Left lobe of liver (tissue), 2 donors: ENCODE measurements at regions not wholly inside any gene's neighbourhood (a gene's known extent, or its start where the extent isn't known, plus 50 kb on each side); places are given as distances from the start of the nearest gene placed in this dataset.
"Not testable (repeated sequence)": the region's sequence is repeated elsewhere in the genome, so short reads cannot be mapped to it uniquely, and the experiment has no call there.

ENCODE experiments used
- ATAC-seq: fragments of 200-7000 bp; cut with Tn5 transposase; one replicate; pipeline ENCODE4 v1.9.1; 2020; ENCODE audit warnings: mild to moderate bottlenecking, moderate library complexity
- DNase-seq: peaks from one replicate; pipeline ENCODE4 v3.0.0-alpha.2; 2020; ENCODE audit warnings: low spot score
- donor health status: DM: no; HTN: no; CAD: no; lungs with moderate emphysema.
- donor health status: DM: no; HTN: yes; CAD: no.

DNA sequence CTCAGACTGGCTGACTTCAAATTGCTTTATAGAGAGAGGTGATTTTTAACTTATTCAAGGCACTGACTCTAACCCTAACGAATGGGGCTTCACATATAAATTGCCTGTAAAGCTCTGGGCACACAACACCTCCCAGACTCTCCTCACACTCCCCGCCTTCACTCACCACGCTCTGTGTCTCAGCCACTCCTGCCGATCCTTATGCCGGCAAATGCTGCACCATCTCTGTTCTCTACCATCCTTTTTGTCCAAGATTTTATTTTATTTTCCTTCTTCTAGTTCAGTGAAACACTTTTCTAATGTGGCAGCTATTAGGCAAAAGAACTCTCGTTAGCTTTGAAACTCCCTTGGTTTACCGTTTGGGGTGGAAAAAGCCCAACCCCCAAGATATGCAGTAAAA lies 446.1 kb upstream of the TMEM132C start:
- ATAC-seq, result no peak
- no peak for DNase-seq

DNA sequence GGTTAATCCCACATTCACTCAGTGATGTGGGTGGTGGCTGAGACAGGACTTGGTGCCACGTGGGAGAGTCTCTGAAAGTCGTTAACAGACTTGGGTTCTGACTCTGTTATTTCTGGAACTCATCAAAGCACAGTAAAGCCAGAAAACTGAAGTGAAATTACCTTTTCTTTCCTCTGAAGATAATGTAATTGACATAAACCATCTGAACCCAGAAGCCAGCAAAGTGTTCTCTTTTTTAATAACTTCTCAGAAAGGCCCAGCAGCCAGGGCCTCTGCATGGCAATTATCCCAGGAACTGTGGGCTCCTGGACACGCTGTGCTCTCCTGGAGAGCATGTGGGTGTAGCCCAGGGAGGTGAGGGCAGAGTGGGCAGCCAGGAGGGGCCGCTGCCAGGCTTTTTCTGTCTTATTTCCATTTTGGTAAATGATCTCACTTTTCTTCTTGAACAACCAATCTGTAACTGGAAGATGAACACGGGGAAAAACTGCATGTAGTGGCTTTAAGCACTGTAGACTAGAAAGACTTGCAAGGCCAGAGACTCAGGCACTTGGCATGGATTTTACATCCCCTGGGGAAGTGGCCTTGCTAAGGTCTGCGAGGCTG lies 444.1 kb upstream of the TMEM132C start:
- DNase-seq (no peak), ATAC-seq (no peak)

DNA sequence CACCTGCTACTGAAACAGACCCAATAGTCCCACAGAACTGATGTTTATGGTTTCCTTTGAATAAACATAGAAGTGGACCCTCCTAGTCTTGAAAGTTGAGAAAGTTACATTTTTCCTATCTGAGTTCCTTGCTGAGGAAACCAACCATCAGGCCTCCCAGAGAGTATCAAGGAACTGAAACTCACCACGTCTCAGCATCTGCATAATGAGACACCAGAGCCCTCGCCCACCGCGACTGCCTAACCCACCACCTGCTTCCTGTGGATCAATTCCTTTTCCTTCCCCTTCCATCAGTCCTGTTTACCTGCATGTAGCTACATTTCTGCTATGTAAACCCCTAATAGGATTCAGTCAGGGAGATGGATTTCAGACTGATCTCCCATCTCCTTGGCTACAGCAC lies 443.2 kb upstream of the TMEM132C start:
- DNase-seq (no peak), ATAC-seq (no peak)

DNA sequence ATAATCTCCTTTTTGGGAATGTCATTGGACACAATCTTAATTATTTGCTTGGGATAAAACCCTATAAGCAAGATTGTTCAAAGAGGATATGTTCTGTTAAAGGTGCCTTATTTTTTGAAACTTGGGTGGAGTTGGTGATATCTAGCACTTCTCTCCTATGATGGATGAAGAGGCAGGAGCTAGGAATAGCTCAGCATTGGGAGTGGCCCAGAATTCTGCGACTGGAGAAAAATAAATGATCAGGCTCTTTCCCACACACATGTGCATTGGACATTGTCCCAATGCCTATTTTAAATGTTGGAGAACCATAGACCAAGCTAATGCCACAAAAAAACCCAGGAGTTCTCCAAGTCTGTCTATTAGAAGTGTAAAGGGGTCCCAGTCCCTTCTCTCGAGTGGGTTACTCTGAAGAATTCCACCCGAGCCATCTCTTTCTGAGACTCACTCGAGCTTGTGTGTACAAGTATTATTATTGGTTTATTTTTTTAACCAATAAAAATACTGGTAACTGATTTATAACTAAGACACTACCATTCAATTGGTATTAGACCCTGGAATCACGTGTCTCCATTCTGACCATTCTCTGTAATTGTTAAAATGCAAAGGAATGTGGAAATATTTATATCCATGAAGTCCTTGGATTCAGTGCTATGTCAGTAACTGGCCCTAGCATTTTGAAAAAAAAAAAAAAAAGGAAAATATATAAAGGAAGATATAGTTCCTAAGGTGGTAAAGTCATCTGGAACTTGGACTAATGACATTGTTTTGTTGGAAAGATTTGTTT lies 437.5 kb upstream of the TMEM132C start:
- no peak for ATAC-seq
- DNase-seq, result no peak

DNA sequence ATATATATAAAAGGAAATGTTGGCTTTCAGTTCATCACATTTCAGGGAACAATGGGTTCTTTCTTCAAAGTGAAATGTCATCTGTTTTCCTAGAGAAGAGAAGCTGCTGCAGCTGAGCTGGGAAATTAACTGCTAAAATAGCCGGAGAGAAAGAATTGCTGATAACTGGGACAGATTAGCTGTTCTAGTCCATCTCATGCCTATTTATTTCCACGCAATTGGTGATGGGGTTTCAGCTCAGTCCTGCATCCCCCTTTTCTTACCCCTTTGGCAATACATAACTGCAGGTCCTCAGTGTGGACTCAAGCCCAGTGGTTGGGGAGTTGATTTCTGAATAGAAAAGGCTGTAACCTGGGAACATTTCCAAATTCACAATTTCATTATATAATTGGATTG lies 436.9 kb upstream of the TMEM132C start:
- ATAC-seq (no peak), DNase-seq (no peak)

DNA sequence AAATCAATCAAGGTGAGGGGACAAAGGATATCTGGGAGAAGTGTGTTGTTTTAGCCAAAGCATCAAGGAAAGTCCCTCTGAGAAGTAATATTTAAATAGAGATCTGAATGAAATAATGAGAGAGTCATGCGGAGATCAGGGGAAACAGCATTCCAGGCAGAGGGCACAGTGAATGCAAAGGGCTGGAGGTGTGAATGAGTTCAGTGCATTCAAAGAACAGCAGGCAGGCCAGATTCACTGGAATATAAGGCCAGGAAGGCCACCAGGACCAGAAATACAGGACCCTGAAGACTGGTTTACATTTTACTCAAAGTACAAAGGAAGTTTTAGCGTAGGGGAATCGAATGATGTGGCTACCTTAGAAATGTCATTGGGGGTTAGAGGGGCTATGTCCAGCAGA lies 436.2 kb upstream of the TMEM132C start:
- DNase-seq (no peak), ATAC-seq (no peak)

DNA sequence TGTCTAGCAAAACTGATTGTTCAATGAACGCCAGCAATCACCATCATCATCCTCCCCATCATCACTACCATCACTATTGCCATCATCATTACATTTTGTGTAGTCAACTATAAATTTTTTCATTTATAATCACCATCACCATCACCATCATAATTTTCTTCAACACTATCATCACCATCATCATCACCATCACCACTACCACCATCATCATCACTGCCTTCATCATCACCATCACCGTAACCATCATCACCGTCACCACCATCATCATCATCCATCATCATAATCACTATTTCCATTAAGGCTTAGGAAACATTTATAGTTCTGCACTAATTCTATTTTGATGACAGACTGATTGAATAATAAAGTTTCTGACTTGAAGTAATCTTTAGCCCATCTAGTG lies 434.8 kb upstream of the TMEM132C start:
- ATAC-seq (no peak), DNase-seq (no peak)

DNA sequence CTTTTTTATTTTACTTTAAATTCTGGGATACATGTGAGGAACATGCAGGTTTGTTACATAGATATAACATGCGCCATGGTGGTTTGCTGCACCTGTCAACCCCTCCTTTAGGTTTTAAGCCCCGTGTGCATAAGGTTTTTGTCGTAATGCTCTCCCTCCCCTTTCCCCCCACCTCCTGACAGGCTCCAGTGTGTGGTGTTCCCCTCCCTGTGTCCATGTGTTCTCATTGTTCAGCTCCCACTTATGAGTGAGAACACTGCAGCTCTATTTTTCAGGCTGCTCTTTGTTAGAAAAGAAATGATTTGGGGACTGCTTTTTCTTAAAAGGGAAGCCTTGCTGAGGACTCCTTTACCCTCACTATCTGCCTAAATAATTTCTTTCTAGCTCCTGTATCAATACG lies 430.2 kb upstream of the TMEM132C start:
- not testable (repeated sequence) for DNase-seq, ATAC-seq

DNA sequence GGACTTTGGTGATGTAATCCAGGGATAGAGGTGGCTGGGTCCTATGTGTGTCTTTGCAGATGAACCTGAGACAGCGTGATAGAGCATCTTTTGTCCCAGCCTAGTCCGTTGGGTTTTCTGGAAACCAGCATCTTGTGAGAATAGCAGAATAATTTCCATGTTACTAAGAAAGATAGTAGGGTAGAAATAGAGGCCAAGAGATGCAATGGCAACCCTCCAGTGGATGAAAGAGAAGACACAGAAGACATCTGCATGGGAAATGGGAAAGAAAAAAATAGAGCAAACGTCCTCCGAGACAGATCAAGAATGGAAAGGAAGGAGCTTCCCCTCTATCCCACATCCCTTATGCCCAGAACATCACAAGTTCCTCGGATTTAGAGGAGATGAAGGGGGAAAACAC lies 409.3 kb upstream of the TMEM132C start:
- DNase-seq, result no peak
- no peak for ATAC-seq

DNA sequence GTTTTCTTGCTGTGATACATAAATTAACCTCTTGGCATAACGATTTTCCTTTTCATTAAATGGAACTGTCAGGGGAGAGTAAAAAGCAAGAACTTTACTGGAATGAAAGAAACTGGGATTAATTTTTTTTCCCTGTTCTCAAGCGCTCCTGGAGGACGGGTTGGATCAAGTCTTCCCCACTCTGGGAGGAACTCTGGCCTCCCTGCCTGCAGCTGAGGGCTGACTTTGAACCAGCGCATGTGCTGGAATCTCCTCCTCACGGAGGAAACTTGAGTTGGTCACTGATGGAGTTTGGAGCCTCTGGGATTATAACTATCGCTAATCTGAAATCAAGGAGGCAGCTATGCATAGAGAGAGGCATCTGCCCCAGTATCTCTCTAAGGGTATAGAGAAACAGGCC lies 406.4 kb upstream of the TMEM132C start:
- no peak for ATAC-seq
- DNase-seq, result no peak

DNA sequence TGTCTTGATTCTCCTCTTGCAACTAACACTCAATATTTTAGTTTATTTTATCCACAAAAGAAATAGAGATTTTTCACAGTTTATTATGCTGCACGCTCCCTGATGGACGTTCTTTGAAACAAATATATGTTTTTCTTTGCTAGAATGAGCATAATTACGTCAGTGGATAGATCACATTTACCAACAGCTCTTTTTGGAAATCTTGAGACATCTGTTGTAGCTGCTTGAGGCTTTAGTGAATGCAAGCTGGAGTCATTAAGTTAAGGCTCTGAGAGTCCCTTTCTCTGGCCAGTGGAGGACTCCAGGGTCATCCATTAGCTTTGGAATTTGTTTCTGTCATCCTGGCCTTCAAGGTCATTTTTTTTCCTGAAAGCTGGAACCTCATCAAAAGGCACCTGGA lies 405.6 kb upstream of the TMEM132C start:
- no peak for DNase-seq
- no peak for ATAC-seq

DNA sequence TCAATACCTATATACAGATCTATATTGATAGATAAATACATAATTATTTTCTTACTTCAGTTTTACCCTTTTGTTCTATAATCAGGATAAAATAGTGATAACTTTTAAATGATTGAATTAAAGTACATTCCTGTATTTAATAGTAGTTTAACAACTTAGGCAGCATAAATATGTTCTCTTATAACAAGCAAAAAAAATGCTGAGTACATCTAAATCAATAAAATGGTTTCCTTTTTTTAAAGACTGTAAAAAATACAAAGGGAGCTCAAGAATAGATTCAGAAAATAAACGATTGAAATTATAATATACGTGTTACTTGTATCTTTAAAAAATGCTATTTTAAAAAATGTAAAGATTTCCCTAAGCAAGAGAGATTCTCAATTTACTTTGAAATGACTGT lies 393.7 kb upstream of the TMEM132C start:
- ATAC-seq, result no peak
- DNase-seq, result no peak

DNA sequence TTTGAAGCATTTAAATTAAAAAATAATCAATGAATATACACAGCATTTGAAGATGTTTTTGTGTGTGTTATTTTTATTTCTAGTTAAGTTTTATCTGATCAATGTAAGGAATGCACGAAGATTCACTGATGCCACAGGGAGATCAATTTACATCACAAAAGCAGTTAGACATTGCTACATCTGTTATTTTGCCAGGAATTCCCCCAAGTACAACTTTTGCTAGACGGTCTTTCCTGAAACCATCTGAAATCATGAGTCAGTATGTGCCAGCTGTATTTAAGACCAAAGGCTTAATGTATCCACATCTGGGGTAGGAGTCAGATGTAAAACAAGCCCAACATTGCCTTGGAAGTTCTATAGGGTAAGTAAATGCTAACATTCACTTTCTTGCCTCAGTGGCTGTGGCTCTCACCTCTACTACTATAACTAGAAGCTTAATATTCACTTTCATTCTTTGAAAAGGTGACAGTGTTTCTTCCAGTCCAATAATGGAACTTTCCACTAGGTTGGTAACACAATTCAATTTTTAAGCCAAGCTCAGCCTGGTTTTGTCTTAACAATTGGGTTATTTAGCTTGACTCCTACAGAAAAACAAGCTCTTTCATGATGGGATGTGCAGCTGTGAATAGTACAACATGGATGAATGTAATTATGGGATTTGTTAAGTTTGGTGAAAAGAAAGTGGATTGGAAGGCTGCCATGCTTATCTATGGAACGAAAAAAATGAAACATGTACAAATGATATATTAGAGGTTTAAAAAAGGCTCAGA lies 385.4 kb upstream of the TMEM132C start:
- no peak for DNase-seq
- ATAC-seq, result no peak

DNA sequence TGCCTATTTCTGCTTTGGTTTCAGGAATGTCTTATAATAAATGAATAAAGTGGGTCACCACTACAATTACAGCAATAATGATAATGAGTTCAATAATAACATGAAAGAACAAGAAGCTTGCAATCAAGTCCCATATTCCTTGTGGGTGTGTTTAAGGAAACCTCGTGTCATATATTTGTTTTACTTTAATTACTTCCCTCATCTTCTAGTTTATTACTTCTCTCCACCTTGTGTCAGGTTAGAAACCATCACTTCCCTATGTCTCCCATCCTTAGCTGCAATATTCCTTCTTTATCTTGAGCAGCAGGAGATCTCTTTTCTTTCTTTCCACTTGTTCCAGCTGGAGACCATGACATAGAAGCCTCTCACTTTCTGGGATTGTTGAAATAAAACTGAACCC lies 384.0 kb upstream of the TMEM132C start:
- no peak for DNase-seq
- no peak for ATAC-seq

DNA sequence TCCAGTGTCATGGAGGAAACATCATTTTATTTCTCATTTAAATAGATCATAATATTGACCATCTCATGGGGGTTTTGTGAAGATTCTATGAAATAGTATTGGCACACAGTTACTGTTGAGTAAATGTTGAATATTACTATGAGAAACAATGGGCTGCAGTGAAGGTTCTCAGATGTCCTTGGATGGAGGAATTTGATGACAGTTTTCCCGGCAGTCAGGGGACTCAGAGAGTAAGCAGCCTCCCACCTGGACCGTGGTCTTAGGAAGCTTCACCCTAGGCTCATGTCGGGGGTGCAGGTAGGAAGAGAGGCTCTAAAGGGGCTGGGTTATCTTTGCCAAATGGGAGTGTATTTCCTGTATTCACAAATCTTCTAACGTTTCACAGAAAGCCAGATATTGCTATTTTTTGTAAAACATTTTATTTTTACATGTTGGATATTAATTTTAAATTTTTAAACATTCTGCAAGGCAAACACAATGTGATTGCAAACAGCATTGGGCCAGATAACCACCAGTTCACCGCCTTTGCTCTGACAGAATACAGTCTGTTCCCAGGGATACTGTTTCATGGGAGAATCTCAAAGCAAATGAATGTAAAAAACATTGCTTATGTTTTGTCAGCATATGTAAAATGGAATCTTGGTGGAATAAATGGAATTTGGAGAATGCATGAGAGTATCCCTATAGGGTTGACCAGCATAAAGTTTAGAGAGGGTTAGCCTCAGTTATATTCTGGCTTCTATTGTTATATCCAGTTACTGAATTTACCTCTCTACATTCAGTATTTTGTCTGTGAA lies 380.8 kb upstream of the TMEM132C start:
- ATAC-seq (no peak), DNase-seq (no peak)

DNA sequence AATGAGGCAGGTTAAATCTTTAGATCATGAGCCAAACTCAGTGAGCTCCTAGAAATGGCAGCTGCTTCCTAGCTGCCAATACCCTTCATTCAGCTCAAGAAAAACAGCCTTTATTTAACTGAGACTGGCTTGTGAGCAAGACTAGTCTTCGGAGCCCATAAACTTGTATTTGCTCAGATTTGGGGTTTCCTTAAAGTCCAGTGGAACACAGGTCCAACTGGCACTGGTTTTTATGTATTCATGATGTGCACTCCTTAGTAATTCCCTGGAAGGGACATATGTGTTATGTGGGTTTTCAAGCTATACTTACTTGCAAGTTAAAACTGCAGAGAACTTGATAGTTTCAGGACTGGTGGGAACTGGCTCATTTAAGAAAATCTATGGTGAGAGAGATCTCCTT lies 380.1 kb upstream of the TMEM132C start:
- DNase-seq (no peak), ATAC-seq (no peak)

DNA sequence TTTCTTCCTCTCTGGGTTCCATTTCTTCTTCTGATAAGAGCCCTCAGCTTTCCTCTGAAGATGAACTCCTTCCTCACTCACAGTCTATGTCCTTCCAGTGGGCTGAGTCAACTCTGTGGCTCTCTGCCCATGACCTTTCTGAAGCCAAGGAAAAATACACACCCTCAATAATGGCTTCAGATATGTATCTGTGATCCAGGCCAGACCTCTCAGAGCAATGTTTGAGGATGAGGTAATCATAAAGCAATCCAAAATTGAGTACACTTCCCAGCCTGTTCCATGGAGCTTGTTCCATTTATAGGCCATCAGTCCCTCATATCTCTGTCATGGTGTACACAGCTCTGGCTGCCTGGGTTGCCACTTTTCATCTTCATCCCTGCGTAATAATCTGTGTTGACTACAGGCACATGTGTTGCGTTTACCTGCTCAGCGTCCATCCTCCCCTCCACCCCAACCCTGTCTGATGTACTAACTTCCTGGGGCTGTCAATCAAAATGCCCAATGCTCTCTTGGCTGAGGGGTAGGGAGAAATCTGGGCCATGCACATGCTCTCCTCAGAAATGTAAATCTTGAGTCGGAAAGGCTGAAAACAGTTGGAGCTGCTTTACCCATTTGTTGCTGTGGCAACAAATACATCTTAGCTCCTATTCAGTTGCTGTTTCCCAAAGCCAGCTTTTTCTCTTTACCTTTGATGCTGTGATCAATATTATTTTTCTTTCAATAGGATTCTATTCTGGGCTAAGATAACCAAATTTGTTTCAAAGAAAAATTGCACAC lies 377.8 kb upstream of the TMEM132C start:
- ATAC-seq, result no peak

DNA sequence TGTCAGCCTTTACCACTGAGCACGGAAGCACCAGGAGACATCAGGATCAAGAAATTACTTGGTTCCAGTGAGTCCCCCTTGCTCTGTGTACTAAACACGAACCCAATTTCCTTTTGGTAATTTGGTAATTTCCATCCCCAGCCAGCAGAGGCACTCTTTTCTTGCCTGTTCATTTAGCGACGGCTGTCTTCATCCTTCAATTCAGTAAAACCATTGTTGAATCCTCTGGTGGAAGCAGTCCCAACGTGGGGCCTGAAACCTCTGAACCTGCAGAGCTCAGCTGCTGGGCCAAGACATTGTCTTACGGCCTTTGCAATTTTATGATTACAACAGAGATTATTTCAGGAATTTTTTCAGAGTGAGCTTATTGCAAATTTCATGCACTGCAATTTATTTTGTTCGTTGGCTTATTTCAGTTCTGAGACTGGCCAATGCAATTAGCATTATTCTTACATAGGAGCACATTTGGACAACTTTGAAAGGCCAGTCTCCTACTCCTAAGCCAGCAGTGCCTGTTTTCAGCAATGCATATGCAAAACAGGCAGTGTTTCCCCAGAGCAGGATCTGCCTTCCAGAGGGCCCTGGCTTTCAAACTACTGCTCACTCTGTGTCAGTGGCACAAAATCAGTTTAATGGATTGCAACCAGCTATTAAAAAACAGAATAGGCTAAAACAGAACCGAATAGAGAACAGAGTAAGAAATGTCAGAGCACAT lies 372.9 kb upstream of the TMEM132C start:
- no peak for DNase-seq
- peak; percentile 42 for ATAC-seq

More for the DNA sequence above, 377.8 kb upstream of the TMEM132C start:
- no peak for DNase-seq

DNA sequence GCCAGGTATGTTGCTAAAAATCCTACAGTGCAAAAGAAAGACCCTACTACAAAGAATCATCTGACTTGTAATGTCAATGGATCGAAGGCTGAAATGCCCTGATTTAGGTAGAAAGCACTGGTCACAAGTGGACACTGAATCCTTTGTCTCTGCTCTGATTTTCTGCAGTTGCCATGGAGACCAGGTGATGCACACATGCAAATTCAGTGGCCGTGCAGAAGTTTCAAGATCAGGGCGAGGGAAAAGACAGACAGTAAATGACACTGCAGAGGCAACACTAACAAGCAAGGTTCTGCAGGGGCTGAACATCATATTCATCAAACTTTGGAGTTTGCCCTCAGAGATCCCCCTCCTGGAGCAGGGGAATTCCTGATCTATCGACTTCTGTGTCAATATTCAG lies 370.3 kb upstream of the TMEM132C start:
- ATAC-seq, result no peak
- DNase-seq, result no peak

DNA sequence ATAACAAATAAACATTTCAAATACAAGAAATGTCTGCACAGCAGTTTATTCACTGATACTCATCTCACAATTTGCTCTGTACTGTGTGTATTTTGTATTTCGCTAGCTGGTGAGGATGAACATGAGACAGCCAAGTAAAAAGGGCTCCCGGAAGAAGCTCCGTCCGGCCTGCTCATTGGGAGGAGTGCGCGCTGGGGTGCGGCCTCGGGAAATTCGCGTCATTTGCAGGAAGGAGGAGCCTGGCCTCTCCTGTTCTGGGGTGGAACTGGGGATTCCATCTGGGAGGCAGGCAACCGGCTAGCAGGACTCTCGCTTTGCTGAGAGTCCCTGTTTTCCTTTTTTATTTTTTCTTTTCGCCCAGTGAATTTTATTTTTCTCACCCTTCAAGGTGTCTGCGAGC lies 368.4 kb upstream of the TMEM132C start:
- DNase-seq, result no peak
- ATAC-seq, result no peak
